ENCODE measurements at regions not wholly inside any gene's neighbourhood (a gene's known extent, or its start where the extent isn't known, plus 50 kb on each side); places are given as distances from the start of the nearest gene placed in this dataset.

DNA sequence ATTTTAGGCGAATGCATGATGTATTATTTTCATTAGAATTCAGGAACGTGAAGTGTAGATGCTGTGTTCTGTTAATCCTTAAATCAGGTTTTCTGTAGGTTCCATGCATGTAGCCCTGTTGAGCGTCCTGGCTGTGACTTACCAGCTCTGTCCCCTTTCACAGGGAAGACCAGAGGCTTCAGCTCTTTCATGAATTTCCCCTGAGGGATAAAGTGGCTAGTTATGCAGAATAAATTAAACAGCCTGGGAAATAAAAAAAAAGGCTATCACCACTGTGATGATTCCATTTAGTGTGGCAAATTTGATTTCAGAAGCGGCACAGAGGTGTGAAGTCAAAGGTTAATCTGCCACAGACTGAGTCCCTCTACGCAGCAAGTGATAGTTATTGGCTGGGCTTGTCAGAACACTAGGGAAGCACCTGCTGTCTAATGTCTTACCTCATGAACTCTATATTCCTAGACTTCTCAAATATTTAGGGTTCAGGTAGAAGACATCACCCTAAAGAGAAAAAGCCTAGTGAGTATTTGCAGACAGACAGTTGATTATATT, 61.6 kb upstream of the LINC00305 start:
- TF ChIP-seq, protein P1, sequence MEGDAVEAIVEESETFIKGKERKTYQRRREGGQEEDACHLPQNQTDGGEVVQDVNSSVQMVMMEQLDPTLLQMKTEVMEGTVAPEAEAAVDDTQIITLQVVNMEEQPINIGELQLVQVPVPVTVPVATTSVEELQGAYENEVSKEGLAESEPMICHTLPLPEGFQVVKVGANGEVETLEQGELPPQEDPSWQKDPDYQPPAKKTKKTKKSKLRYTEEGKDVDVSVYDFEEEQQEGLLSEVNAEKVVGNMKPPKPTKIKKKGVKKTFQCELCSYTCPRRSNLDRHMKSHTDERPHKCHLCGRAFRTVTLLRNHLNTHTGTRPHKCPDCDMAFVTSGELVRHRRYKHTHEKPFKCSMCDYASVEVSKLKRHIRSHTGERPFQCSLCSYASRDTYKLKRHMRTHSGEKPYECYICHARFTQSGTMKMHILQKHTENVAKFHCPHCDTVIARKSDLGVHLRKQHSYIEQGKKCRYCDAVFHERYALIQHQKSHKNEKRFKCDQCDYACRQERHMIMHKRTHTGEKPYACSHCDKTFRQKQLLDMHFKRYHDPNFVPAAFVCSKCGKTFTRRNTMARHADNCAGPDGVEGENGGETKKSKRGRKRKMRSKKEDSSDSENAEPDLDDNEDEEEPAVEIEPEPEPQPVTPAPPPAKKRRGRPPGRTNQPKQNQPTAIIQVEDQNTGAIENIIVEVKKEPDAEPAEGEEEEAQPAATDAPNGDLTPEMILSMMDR (IDR thresholded peaks at IDR 0.05), result no peak
- TF ChIP-seq POLR2AphosphoS5 (IDR thresholded peaks at IDR 0.05) (no peak), POLR2A (IDR thresholded peaks at IDR 0.05) (no peak)
- no peak for DNase-seq (ENCODE audit: low spot score)
- no peaks in the 10 kb centered on the region for H3K9me3 ChIP-seq
- H3K36me3 ChIP-seq, result no peaks in the 10 kb centered on the region
- no peaks in the 10 kb centered on the region for H3K4me1 ChIP-seq (replicated peaks)
- H3K27ac ChIP-seq, result no peak overlapping the region
- intact Hi-C loops (cut with DNase I), result no loop called here
- no peaks in the 10 kb centered on the region for H3K27me3 ChIP-seq (replicated peaks; ENCODE audit: insufficient read depth)
- 85% methylated on average over 5 of the region's 5 CpGs for WGBS
- no peak overlapping the region for H3K4me3 ChIP-seq

DNA sequence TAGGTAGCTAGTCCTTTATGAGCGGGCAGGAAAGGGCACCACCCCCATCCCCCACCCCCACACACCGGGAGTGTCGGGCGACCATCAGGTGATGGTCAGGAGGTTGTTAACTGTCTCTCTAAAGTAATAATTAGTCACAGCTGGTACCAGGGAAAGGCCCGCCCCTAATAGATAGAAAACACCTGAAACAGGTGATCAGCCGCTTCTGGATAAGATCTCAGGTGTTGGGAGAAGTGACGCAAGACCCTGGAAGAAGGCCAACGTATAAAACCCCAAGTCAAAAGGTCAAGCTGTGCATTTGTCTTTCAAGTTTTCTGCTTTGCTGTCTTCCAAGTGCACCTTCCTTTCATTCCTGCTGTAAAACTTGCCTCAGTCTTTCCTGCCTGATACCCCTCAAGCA, 59.6 kb upstream of the LINC00305 start:
- Histone ChIP-seq H3K4me1 (replicated peaks) (no peaks in the 10 kb centered on the region), H3K27me3 (replicated peaks; ENCODE audit: insufficient read depth) (no peaks in the 10 kb centered on the region), H3K4me3 (no peak overlapping the region), H3K36me3 (no peaks in the 10 kb centered on the region), H3K9me3 (no peaks in the 10 kb centered on the region), H3K27ac (no peak overlapping the region)
- TF ChIP-seq POLR2AphosphoS5 (IDR thresholded peaks at IDR 0.05) (no peak), POLR2A (IDR thresholded peaks at IDR 0.05) (no peak)
- TF ChIP-seq, protein P1 (IDR thresholded peaks at IDR 0.05), result no peak
- 57% methylated on average over 8 of the region's 8 CpGs for WGBS
- DNase-seq (ENCODE audit: low spot score), result no peak
- intact Hi-C loops (cut with DNase I), result no loop called here

DNA sequence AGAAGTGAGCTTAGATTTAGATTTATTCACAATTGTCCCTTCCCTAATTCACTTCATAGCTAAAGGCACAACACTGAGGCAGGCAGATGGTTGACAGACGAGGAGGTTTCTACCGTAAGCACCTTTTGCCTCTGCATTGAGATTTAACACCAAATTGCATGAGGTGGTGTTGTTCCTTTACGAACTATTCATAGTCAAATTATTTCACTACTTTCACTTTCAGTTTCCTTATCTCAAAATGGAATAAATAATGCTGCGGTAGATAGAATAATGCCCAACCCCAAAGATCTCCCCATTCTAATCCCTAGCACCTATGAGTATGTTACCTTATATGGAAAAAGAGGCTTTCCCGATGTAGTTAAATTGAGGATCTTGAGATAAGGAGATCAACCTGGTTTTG, 58.9 kb upstream of the LINC00305 start:
- Histone ChIP-seq H3K27me3 (replicated peaks; ENCODE audit: insufficient read depth) (no peaks in the 10 kb centered on the region), H3K4me3 (no peak overlapping the region), H3K36me3 (no peaks in the 10 kb centered on the region), H3K27ac (no peak overlapping the region), H3K9me3 (no peaks in the 10 kb centered on the region), H3K4me1 (replicated peaks) (no peaks in the 10 kb centered on the region)
- intact Hi-C loops (cut with DNase I), result no loop called here
- no peak for DNase-seq (ENCODE audit: low spot score)
- 87% methylated on average over 5 of the region's 5 CpGs for WGBS
- TF ChIP-seq POLR2A (IDR thresholded peaks at IDR 0.05) (no peak), POLR2AphosphoS5 (IDR thresholded peaks at IDR 0.05) (no peak)
- TF ChIP-seq, protein P1 (IDR thresholded peaks at IDR 0.05), result no peak

DNA sequence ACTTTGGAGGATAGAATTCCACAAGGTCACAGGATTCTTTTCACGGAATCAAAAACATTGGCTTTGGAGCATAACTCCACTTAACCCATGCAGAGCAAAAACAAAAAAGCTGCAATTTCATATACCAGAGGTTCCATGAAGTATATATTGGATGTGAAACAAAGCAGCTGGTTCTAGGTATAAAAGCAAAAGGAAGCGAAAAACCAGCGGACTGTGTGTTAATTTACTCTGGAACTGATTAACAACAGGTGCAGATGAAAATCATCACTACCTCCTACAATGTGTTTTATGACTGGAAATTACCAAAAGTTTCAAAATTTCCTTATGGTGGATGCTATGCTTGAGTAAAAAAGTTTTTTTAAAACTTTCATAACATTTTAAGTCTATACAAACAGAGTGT, 54.4 kb upstream of the LINC00305 start:
- Histone ChIP-seq H3K36me3 (no peaks in the 10 kb centered on the region), H3K27ac (no peak overlapping the region), H3K9me3 (no peaks in the 10 kb centered on the region), H3K27me3 (replicated peaks; ENCODE audit: insufficient read depth) (no peaks in the 10 kb centered on the region), H3K4me1 (replicated peaks) (no peaks in the 10 kb centered on the region), H3K4me3 (no peak overlapping the region)
- DNase-seq (ENCODE audit: low spot score), result no peak
- TF ChIP-seq, protein P1 (IDR thresholded peaks at IDR 0.05), result no peak
- TF ChIP-seq POLR2AphosphoS5 (IDR thresholded peaks at IDR 0.05), result no peak
- no peak for TF ChIP-seq POLR2A (IDR thresholded peaks at IDR 0.05)
- WGBS, result 48% methylated on average over 3 of the region's 3 CpGs
- intact Hi-C loops (cut with DNase I), result no loop called here

DNA sequence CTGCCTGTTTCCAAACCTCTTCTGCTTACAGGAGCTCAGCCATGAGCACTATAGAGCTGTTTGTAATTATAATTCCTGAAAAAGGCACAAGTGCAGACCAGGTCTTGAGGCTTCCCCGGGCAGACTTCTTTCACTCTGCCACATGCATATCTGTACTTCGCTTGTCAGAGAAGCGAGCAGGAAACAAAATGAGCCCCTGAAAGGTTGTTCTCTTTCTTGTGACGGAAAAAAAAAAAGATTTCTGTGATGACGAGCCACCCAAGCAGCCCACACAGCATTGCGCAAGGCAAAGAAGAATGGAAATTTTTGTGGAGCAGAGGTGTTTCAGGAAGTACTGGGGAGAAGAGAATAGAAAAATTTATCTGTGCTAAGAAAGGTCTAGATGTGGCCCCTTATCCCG, 54.0 kb upstream of the LINC00305 start:
- no peaks in the 10 kb centered on the region for H3K36me3 ChIP-seq
- no peaks in the 10 kb centered on the region for H3K9me3 ChIP-seq
- no peak for DNase-seq (ENCODE audit: low spot score)
- no peak overlapping the region for H3K27ac ChIP-seq
- no peak for TF ChIP-seq POLR2AphosphoS5 (IDR thresholded peaks at IDR 0.05)
- TF ChIP-seq POLR2A (IDR thresholded peaks at IDR 0.05), result no peak
- TF ChIP-seq, protein P1 (IDR thresholded peaks at IDR 0.05), result no peak
- H3K4me1 ChIP-seq (replicated peaks), result no peaks in the 10 kb centered on the region
- no peak overlapping the region for H3K4me3 ChIP-seq
- no peaks in the 10 kb centered on the region for H3K27me3 ChIP-seq (replicated peaks; ENCODE audit: insufficient read depth)
- intact Hi-C loops (cut with DNase I), result no loop called here
- WGBS, result 41% methylated on average over 7 of the region's 7 CpGs
